HL-60 (cell line): ENCODE measurements at regions not wholly inside any gene's neighbourhood (a gene's known extent, or its start where the extent isn't known, plus 50 kb on each side); places are given as distances from the start of the nearest gene placed in this dataset.

Experiments used
- DNase-seq, 2 experiments: peaks; one replicate each; pipeline ENCODE4 v3.0.0-alpha.2; 2010 to 2020; ENCODE audit warnings: low read depth in 1 of 2, low spot score in 1 of 2
- H3K27ac ChIP-seq: fragments of 250-450 bp; sonication (Bioruptor Pico); replicated peaks from 2 replicates; pipeline ENCODE4 v1.5.1; 2020; ENCODE audit warnings: mild to moderate bottlenecking, moderate library complexity
- H3K27me3 ChIP-seq: fragments of 250-450 bp; sonication (Bioruptor Pico); 2 replicates; pipeline ENCODE4 v1.5.1; 2021; ENCODE audit warnings: mild to moderate bottlenecking, moderate library complexity; ENCODE audit not compliant: insufficient read depth, poor library complexity, severe bottlenecking
- H3K4me3 ChIP-seq: replicated peaks from 2 replicates; pipeline ENCODE4 v1.5.1; 2011; ENCODE audit warnings: mild to moderate bottlenecking, control low read depth, low read length; ENCODE audit not compliant: insufficient read depth
- CTCF ChIP-seq: IDR thresholded peaks from one replicate; pipeline ENCODE4 v1.5.1; 2011; ENCODE audit warnings: low read length, control low read depth, inconsistent platforms; ENCODE audit not compliant: insufficient read depth
- GABPA ChIP-seq: IDR thresholded peaks from 2 replicates; pipeline ENCODE4 v1.6.1; 2012; ENCODE audit warnings: low read depth
- POLR2AphosphoS5 ChIP-seq: IDR thresholded peaks from 2 replicates; pipeline ENCODE4 v1.6.1; 2012; ENCODE audit warnings: low read depth
- SPI1 ChIP-seq: IDR thresholded peaks from 2 replicates; pipeline ENCODE4 v1.6.1; 2012; ENCODE audit warnings: low read depth, mild to moderate bottlenecking, borderline replicate concordance
- TF ChIP-seq, protein P1 (sequence below): IDR thresholded peaks from 2 replicates; pipeline ENCODE4 v1.6.1; 2012; ENCODE audit warnings: low read depth; ENCODE audit not compliant: insufficient replicate concordance

DNA sequence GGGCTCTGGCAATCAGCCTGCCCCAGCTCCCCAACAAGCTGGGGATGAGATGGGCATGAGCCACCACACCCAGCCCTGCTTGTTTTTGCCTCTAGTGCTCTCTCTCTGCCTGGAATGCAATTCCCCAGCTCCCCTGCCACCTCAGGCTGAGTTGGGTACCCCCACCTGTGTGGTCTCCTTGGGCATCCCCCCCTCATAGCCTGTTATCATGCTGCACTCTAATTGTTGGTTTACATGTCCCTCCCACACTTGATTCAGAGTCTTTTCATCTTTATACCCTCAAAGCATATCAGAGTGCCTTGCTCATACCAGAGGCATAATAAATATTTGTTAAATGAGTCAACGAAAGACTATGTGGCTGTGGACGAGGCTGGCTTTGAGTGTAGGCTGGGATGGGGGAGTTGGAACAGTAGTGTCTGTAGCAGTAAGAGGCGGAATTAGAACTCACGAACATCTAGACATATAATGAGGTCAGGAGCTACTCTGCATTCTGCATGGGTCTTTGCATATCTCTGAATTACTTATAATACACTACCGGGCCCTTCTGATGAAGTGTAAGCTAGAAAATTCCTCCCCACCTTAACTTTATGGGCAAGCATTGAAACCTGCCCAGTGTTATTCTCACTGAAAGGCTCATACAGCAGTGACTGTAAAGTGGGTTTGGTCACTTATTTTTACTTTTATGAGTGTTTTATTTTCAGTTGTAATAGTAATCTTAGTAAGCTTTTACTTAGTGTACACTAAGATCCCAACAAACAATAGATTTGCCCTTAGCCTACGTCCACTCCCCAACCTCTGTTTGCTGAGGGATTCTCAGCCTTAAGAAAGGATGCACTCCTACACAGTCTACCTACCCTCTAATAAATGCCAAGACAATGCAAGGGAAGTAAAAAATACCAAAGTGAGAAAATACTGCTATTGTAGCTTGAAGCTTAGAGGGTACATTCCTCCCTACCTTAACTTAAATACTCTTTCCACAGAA, 58.7 kb downstream of the EDN1 start:
- Histone ChIP-seq H3K27me3 (no peaks in the 10 kb centered on the region), H3K4me3 (no peak overlapping the region), H3K27ac (no peak overlapping the region)
- TF ChIP-seq, protein P1, sequence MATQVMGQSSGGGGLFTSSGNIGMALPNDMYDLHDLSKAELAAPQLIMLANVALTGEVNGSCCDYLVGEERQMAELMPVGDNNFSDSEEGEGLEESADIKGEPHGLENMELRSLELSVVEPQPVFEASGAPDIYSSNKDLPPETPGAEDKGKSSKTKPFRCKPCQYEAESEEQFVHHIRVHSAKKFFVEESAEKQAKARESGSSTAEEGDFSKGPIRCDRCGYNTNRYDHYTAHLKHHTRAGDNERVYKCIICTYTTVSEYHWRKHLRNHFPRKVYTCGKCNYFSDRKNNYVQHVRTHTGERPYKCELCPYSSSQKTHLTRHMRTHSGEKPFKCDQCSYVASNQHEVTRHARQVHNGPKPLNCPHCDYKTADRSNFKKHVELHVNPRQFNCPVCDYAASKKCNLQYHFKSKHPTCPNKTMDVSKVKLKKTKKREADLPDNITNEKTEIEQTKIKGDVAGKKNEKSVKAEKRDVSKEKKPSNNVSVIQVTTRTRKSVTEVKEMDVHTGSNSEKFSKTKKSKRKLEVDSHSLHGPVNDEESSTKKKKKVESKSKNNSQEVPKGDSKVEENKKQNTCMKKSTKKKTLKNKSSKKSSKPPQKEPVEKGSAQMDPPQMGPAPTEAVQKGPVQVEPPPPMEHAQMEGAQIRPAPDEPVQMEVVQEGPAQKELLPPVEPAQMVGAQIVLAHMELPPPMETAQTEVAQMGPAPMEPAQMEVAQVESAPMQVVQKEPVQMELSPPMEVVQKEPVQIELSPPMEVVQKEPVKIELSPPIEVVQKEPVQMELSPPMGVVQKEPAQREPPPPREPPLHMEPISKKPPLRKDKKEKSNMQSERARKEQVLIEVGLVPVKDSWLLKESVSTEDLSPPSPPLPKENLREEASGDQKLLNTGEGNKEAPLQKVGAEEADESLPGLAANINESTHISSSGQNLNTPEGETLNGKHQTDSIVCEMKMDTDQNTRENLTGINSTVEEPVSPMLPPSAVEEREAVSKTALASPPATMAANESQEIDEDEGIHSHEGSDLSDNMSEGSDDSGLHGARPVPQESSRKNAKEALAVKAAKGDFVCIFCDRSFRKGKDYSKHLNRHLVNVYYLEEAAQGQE: no peak
- TF ChIP-seq POLR2AphosphoS5: no peak
- no peak for TF ChIP-seq CTCF
- TF ChIP-seq SPI1: no peak
- TF ChIP-seq GABPA: no peak
- DNase-seq: no peak

GRCh38 chr6:12350644-12351170, 60.5 kb downstream of the EDN1 start:
- no peak overlapping the region for H3K4me3 ChIP-seq
- TF ChIP-seq, protein P1: no peak
- TF ChIP-seq GABPA (no peak), SPI1 (no peak), POLR2AphosphoS5 (no peak), CTCF (no peak)
- no peaks in the 10 kb centered on the region for H3K27me3 ChIP-seq
- H3K27ac ChIP-seq: no peak overlapping the region
- DNase-seq: no peak

DNA sequence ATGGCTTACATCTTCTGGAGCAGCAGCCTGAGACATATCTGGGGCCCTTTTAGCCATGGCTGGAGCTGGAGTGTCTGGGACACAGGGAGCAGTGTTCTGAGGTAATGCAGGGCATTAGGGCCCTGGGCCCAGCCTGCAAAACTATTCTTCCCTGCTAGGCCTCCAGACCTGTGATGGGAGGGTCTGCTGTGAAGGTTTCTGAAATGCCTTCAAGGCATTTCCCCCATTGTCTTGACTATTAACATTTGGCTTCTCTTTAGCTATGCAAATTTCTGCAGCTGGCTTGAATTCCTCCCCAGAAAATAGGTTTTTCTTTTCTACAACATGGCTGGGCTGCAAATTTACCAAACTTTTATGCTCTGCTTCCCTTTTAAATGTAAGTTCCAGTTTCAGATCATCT, 61.5 kb downstream of the EDN1 start:
- DNase-seq: no peak
- no peak for TF ChIP-seq SPI1
- no peak for TF ChIP-seq POLR2AphosphoS5
- no peak for TF ChIP-seq CTCF
- TF ChIP-seq GABPA: no peak
- Histone ChIP-seq H3K27ac (no peak overlapping the region), H3K27me3 (no peaks in the 10 kb centered on the region), H3K4me3 (no peak overlapping the region)
